ENCODE measurements at regions not wholly inside any gene's neighbourhood (a gene's known extent, or its start where the extent isn't known, plus 50 kb on each side); places are given as distances from the start of the nearest gene placed in this dataset.

GRCh38 chr6:93749191-93749590 is 329.8 kb upstream of the EPHA7 start:
- TF ChIP-seq CTCF (conservative IDR thresholded peaks at IDR 0.05) (no peak), ZFX (IDR thresholded peaks at IDR 0.05) (no peak)
